ENCODE measurements at regions not wholly inside any gene's neighbourhood (a gene's known extent, or its start where the extent isn't known, plus 50 kb on each side); places are given as distances from the start of the nearest gene placed in this dataset.

DNA sequence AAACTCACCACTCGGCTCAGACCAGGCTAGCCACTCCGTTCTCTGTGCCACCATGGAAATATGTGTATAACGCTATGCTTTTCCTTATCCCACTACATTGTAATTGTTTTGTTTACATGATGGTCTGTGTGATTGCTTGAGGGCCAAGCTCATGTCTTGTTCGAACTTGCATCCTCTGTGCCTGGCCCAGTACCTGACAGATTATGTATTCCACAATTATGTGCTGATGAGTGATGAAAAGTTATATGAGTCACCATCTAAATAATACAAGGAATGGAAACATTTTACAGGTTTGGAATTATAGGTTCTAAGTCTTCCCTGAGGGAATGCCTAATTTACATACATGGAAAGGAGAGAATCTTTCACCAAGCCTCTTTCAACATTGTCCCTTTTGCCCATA is 137.4 kb downstream of the C7orf25 start:
- Mint-ChIP-seq H3K9me3 (ENCODE audit: unreplicated experiment) (peaks cover 5% of the 10 kb centered on the region), H3K27me3 (ENCODE audit: unreplicated experiment) (no peaks in the 10 kb centered on the region), H3K4me1 (ENCODE audit: low read depth, unreplicated experiment) (no peaks in the 10 kb centered on the region), H3K4me3 (ENCODE audit: unreplicated experiment) (no peak overlapping the region), H3K27ac (ENCODE audit: unreplicated experiment) (no peak overlapping the region), H3K36me3 (ENCODE audit: unreplicated experiment) (peaks cover 9% of the 10 kb centered on the region)
- TF ChIP-seq, protein P1, sequence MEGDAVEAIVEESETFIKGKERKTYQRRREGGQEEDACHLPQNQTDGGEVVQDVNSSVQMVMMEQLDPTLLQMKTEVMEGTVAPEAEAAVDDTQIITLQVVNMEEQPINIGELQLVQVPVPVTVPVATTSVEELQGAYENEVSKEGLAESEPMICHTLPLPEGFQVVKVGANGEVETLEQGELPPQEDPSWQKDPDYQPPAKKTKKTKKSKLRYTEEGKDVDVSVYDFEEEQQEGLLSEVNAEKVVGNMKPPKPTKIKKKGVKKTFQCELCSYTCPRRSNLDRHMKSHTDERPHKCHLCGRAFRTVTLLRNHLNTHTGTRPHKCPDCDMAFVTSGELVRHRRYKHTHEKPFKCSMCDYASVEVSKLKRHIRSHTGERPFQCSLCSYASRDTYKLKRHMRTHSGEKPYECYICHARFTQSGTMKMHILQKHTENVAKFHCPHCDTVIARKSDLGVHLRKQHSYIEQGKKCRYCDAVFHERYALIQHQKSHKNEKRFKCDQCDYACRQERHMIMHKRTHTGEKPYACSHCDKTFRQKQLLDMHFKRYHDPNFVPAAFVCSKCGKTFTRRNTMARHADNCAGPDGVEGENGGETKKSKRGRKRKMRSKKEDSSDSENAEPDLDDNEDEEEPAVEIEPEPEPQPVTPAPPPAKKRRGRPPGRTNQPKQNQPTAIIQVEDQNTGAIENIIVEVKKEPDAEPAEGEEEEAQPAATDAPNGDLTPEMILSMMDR (IDR thresholded peaks at IDR 0.05; ENCODE audit: partially characterized antibody, unreplicated experiment): no peak
- no peak for DNase-seq

DNA sequence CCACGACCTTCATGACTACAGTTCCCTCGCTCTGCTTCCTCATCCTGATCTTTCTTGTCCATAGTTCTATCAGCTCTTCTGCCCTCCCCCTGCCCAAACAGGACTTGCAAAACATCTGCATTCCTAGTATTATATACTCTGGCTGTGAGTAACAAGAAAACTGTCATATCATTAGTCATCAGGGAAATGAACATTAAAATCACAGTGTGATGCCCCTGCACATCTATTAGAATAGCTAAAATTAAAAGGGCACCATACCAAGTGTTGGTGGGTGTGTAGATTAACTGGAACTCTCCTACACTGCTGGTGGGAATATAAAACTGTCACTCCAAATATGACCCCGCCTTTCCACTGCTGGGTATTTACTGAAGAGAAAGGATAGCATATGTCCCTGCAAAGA is 141.8 kb downstream of the C7orf25 start:
- H3K27me3 Mint-ChIP-seq (ENCODE audit: unreplicated experiment): peaks cover 2% of the 10 kb centered on the region
- no peaks in the 10 kb centered on the region for H3K9me3 Mint-ChIP-seq (ENCODE audit: unreplicated experiment)
- H3K36me3 Mint-ChIP-seq (ENCODE audit: unreplicated experiment): no peaks in the 10 kb centered on the region
- no peak overlapping the region for H3K4me3 Mint-ChIP-seq (ENCODE audit: unreplicated experiment)
- H3K4me1 Mint-ChIP-seq (ENCODE audit: low read depth, unreplicated experiment): no peaks in the 10 kb centered on the region
- TF ChIP-seq, protein P1 (IDR thresholded peaks at IDR 0.05; ENCODE audit: partially characterized antibody, unreplicated experiment): no peak
- no peak overlapping the region for H3K27ac Mint-ChIP-seq (ENCODE audit: unreplicated experiment)
- no peak for DNase-seq

DNA sequence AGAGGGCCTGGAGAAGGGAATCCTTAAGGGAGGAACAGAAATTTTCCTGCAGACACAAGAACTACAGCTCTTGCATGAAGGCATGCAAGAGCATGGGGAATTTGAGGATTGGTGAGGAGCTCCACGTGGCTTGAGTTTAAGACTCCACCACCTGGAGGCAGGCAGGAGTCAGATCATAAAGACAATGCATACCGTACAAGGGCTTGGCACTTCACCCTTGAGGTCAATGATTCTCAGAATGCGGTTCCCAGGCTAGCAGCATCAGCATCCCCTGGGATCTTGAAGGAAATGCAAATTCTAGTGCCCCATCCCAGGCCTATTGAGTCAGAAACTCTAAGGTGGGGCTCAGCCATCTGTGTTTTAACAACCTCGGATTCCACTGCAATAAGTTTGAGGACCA is 143.8 kb downstream of the C7orf25 start:
- Mint-ChIP-seq H3K4me1 (ENCODE audit: low read depth, unreplicated experiment) (no peaks in the 10 kb centered on the region), H3K4me3 (ENCODE audit: unreplicated experiment) (no peak overlapping the region), H3K36me3 (ENCODE audit: unreplicated experiment) (no peaks in the 10 kb centered on the region), H3K9me3 (ENCODE audit: unreplicated experiment) (peaks cover 1% of the 10 kb centered on the region), H3K27me3 (ENCODE audit: unreplicated experiment) (peaks cover 2% of the 10 kb centered on the region), H3K27ac (ENCODE audit: unreplicated experiment) (no peak overlapping the region)
- TF ChIP-seq, protein P1 (IDR thresholded peaks at IDR 0.05; ENCODE audit: partially characterized antibody, unreplicated experiment): no peak
- no peak for DNase-seq

DNA sequence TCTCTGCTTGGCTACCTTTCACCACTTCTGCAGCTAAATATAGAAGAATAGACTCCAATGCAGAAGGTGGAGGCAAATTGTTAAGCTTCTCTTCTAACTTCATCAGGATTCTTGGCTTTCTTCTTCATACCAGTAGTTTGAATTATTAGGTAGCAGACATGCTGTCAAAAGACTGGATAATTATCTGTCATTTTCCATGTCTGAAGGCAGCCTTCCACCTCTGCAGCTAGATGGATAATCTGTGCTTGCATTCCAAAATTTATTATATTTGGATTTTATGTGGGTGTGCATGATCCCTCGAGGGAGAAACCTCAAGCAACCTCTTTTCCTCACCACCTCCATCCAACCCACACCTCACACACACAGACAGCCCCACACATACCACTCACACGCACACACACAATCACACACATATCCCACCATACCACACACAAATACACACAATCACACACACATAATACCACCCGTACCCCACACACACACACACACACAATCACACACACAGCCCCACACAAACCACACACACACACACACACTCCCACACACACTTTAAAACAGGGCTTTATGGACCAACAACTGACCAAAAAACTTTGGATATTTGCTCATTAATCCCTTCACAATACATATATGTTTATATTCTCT is 145.0 kb downstream of the C7orf25 start:
- Mint-ChIP-seq H3K27me3 (ENCODE audit: unreplicated experiment) (peaks cover 2% of the 10 kb centered on the region), H3K9me3 (ENCODE audit: unreplicated experiment) (peaks cover 5% of the 10 kb centered on the region), H3K27ac (ENCODE audit: unreplicated experiment) (no peak overlapping the region)

GRCh38 chr7:42765931-42766330 is 145.9 kb downstream of the C7orf25 start:
- Mint-ChIP-seq H3K27ac (ENCODE audit: unreplicated experiment) (no peak overlapping the region), H3K36me3 (ENCODE audit: unreplicated experiment) (no peaks in the 10 kb centered on the region), H3K9me3 (ENCODE audit: unreplicated experiment) (peaks cover 5% of the 10 kb centered on the region), H3K4me3 (ENCODE audit: unreplicated experiment) (no peak overlapping the region), H3K4me1 (ENCODE audit: low read depth, unreplicated experiment) (no peaks in the 10 kb centered on the region), H3K27me3 (ENCODE audit: unreplicated experiment) (peaks cover 2% of the 10 kb centered on the region)
- no peak for DNase-seq
- TF ChIP-seq, protein P1 (IDR thresholded peaks at IDR 0.05; ENCODE audit: partially characterized antibody, unreplicated experiment): no peak

More for the DNA sequence above, 145.0 kb downstream of the C7orf25 start:
- TF ChIP-seq, protein P1 (IDR thresholded peaks at IDR 0.05; ENCODE audit: partially characterized antibody, unreplicated experiment): no peak
- H3K4me3 Mint-ChIP-seq (ENCODE audit: unreplicated experiment): no peak overlapping the region
- no peak for DNase-seq
- no peaks in the 10 kb centered on the region for H3K36me3 Mint-ChIP-seq (ENCODE audit: unreplicated experiment)
- H3K4me1 Mint-ChIP-seq (ENCODE audit: low read depth, unreplicated experiment): no peaks in the 10 kb centered on the region
